ENCODE measurements at regions not wholly inside any gene's neighbourhood (a gene's known extent, or its start where the extent isn't known, plus 50 kb on each side); places are given as distances from the start of the nearest gene placed in this dataset.

- TF ChIP-seq CTCF (IDR thresholded peaks at IDR 0.05; ENCODE audit: borderline replicate concordance, extremely low read depth, low read length, poor library complexity, severe bottlenecking) (no peak), EZH2 (IDR thresholded peaks at IDR 0.05; ENCODE audit: borderline replicate concordance, low read depth, low read length, severe bottlenecking) (no peak)
These were observed 65.9 kb upstream of the POMGNT2 start for GRCh38 chr3:43171748-43172147.
